Astrocyte (in vitro differentiated cells and primary cell): ENCODE measurements at regions not wholly inside any gene's neighbourhood (a gene's known extent, or its start where the extent isn't known, plus 50 kb on each side); places are given as distances from the start of the nearest gene placed in this dataset.
A peak's percentile ranks its signal among the peaks of the same experiment; 100 is the strongest.

Source experiments
- DNase-seq: peaks from one replicate; pipeline ENCODE4 v3.0.0-alpha.2; 2010; ENCODE audit warnings: low read depth
- FAIRE-seq: peaks from 2 replicates; lab custom pipeline; 2011; peaks lifted over from hg19 to GRCh38; lab: Jason Lieb, UNC
- H2AFZ ChIP-seq: 2 replicates; pipeline ENCODE4 v1.6.0; 2012; ENCODE audit warnings: low read depth, low read length, inconsistent platforms
- H3K27ac ChIP-seq: 2 replicates; pipeline ENCODE4 v1.5.1; 2011; ENCODE audit warnings: low read depth, low read length, inconsistent platforms
- H3K27me3 ChIP-seq: 2 replicates; pipeline ENCODE4 v1.6.0; 2011; ENCODE audit warnings: low read length, inconsistent platforms; ENCODE audit not compliant: insufficient read depth
- H3K36me3 ChIP-seq: 2 replicates; pipeline ENCODE4 v1.5.1; 2011; ENCODE audit warnings: low read length, inconsistent platforms; ENCODE audit not compliant: insufficient read depth
- H3K4me1 ChIP-seq: 2 replicates; pipeline ENCODE4 v1.5.1; 2011; ENCODE audit warnings: low read length, inconsistent platforms; ENCODE audit not compliant: insufficient read depth
- H3K4me2 ChIP-seq: 2 replicates; pipeline ENCODE4 v1.6.0; 2012; ENCODE audit warnings: low read length, inconsistent platforms
- H3K4me3 ChIP-seq: 2 replicates; pipeline ENCODE4 v1.5.1; 2011; ENCODE audit warnings: low read depth, mild to moderate bottlenecking, low read length, inconsistent platforms; ENCODE audit not compliant: insufficient read depth
- H3K79me2 ChIP-seq: 2 replicates; pipeline ENCODE4 v1.6.0; 2012; ENCODE audit warnings: mild to moderate bottlenecking, low read length, inconsistent platforms; ENCODE audit not compliant: insufficient read depth
- H3K9ac ChIP-seq: 2 replicates; pipeline ENCODE4 v1.6.0; 2012; ENCODE audit warnings: mild to moderate bottlenecking, low read length, inconsistent platforms
- H3K9me3 ChIP-seq: 2 replicates; pipeline ENCODE4 v1.5.1; 2012; ENCODE audit warnings: low read depth, mild to moderate bottlenecking, low read length, inconsistent platforms; ENCODE audit not compliant: insufficient read depth
- H4K20me1 ChIP-seq: 2 replicates; pipeline ENCODE4 v1.6.0; 2012; ENCODE audit warnings: low read length, inconsistent platforms; ENCODE audit not compliant: insufficient read depth
- H3K27ac Mint-ChIP-seq: one replicate; pipeline ENCODE4 v1.8.0; 2021; ENCODE audit warnings: mild to moderate bottlenecking, mixed read lengths; ENCODE audit not compliant: unreplicated experiment
- H3K27me3 Mint-ChIP-seq: one replicate; pipeline ENCODE4 v1.8.0; 2021; ENCODE audit warnings: low read depth, mixed read lengths; ENCODE audit not compliant: unreplicated experiment
- H3K36me3 Mint-ChIP-seq: one replicate; pipeline ENCODE4 v1.8.0; 2021; ENCODE audit warnings: low read depth, mixed read lengths; ENCODE audit not compliant: unreplicated experiment
- H3K4me1 Mint-ChIP-seq: one replicate; pipeline ENCODE4 v1.8.0; 2021; ENCODE audit warnings: low read depth, mixed read lengths; ENCODE audit not compliant: unreplicated experiment
- H3K4me3 Mint-ChIP-seq: one replicate; pipeline ENCODE4 v1.8.0; 2021; ENCODE audit warnings: mild to moderate bottlenecking, moderate library complexity, mixed read lengths; ENCODE audit not compliant: unreplicated experiment
- H3K9me3 Mint-ChIP-seq: one replicate; pipeline ENCODE4 v1.8.0; 2021; ENCODE audit warnings: mild to moderate bottlenecking, mixed read lengths; ENCODE audit not compliant: unreplicated experiment
- CTCF ChIP-seq: IDR thresholded peaks from 2 replicates; pipeline ENCODE4 v1.5.1; 2011; ENCODE audit warnings: low read depth, mild to moderate bottlenecking, inconsistent platforms, low read length, moderate library complexity; ENCODE audit not compliant: insufficient read depth
- EZH2 ChIP-seq: IDR thresholded peaks from 2 replicates; pipeline ENCODE4 v1.6.1; 2012; ENCODE audit warnings: mild to moderate bottlenecking, low read length, inconsistent platforms; ENCODE audit not compliant: insufficient read depth

- H3K4me3 Mint-ChIP-seq, result no peak overlapping the region
- Histone ChIP-seq H3K4me3 (no peak overlapping the region), H3K79me2 (no peaks in the 10 kb centered on the region), H4K20me1 (no peaks in the 10 kb centered on the region), H3K9me3 (no peaks in the 10 kb centered on the region), H3K36me3 (no peaks in the 10 kb centered on the region), H3K4me2 (no peak overlapping the region), H2AFZ (no peak overlapping the region), H3K27me3 (no peaks in the 10 kb centered on the region), H3K27ac (no peak overlapping the region), H3K9ac (no peak overlapping the region), H3K4me1 (peaks cover 5% of the 10 kb centered on the region)
- FAIRE-seq (no peak), DNase-seq (no peak)
- TF ChIP-seq CTCF (no peak), EZH2 (no peak)
- no peak overlapping the region for H3K27ac Mint-ChIP-seq
- peaks cover 6% of the 10 kb centered on the region for H3K9me3 Mint-ChIP-seq
- H3K4me1 Mint-ChIP-seq, result peaks cover 5% of the 10 kb centered on the region
- H3K36me3 Mint-ChIP-seq, result no peaks in the 10 kb centered on the region
- peaks cover 30% of the 10 kb centered on the region for H3K27me3 Mint-ChIP-seq
These were observed 350.6 kb downstream of the ZNF536 start for GRCh38 chr19:30722761-30723160.

- DNase-seq, result no peak
- no peaks in the 10 kb centered on the region for H3K36me3 ChIP-seq
- no peak overlapping the region for H3K4me3 Mint-ChIP-seq
- peaks cover 25% of the 10 kb centered on the region for H3K27me3 Mint-ChIP-seq
- H3K4me2 ChIP-seq, result no peak overlapping the region
- H3K4me1 ChIP-seq, result peaks cover 5% of the 10 kb centered on the region
- FAIRE-seq, result no peak
- no peak overlapping the region for H3K9ac ChIP-seq
- no peak overlapping the region for H3K27ac ChIP-seq
- H3K36me3 Mint-ChIP-seq, result no peaks in the 10 kb centered on the region
- no peaks in the 10 kb centered on the region for H3K79me2 ChIP-seq
- H3K4me3 ChIP-seq, result no peak overlapping the region
- no peaks in the 10 kb centered on the region for H3K27me3 ChIP-seq
- no peak overlapping the region for H2AFZ ChIP-seq
- peaks cover 6% of the 10 kb centered on the region for H3K9me3 Mint-ChIP-seq
- H3K27ac Mint-ChIP-seq, result no peak overlapping the region
- H4K20me1 ChIP-seq, result no peaks in the 10 kb centered on the region
- peaks cover 5% of the 10 kb centered on the region for H3K4me1 Mint-ChIP-seq
- TF ChIP-seq EZH2 (no peak), CTCF (no peak)
- no peaks in the 10 kb centered on the region for H3K9me3 ChIP-seq
These were observed 350.0 kb downstream of the ZNF536 start for GRCh38 chr19:30722186-30722585.

GRCh38 chr19:30719999-30720345 lies 347.8 kb downstream of the ZNF536 start:
- H3K27ac ChIP-seq, result no peak overlapping the region

More at GRCh38 chr19:30719999-30720345, 347.8 kb downstream of the ZNF536 start:
- Histone ChIP-seq H3K4me2 (peak overlapping the region; percentile 90), H3K79me2 (no peaks in the 10 kb centered on the region), H4K20me1 (no peaks in the 10 kb centered on the region), H2AFZ (peak overlapping the region; percentile 81), H3K4me3 (peak overlapping the region; percentile 65), H3K36me3 (no peaks in the 10 kb centered on the region), H3K27me3 (no peaks in the 10 kb centered on the region), H3K4me1 (peaks cover 5% of the 10 kb centered on the region), H3K9ac (peak overlapping the region; percentile 39), H3K9me3 (no peaks in the 10 kb centered on the region)
- H3K4me3 Mint-ChIP-seq, result no peak overlapping the region
- peaks cover 5% of the 10 kb centered on the region for H3K4me1 Mint-ChIP-seq
- H3K9me3 Mint-ChIP-seq, result peaks cover 4% of the 10 kb centered on the region
- no peak for TF ChIP-seq CTCF
- no peak for TF ChIP-seq EZH2
- peaks cover 15% of the 10 kb centered on the region for H3K27me3 Mint-ChIP-seq
- DNase-seq, result no peak
- no peak for FAIRE-seq
- peak overlapping the region; percentile 62 for H3K27ac Mint-ChIP-seq
- no peaks in the 10 kb centered on the region for H3K36me3 Mint-ChIP-seq
